22Rv1 (cell line): ENCODE measurements at regions not wholly inside any gene's neighbourhood (a gene's known extent, or its start where the extent isn't known, plus 50 kb on each side); places are given as distances from the start of the nearest gene placed in this dataset.

Source experiments
- ZFX ChIP-seq: fragments of 450-650 bp; IDR thresholded peaks from 2 replicates; pipeline ENCODE4 v1.6.1; 2017; ENCODE audit warnings: antibody characterized with exemption, borderline replicate concordance
- TF ChIP-seq, protein P1 (sequence below): fragments of 450-650 bp; IDR thresholded peaks from 2 replicates; pipeline ENCODE4 v1.5.1; 2017; ENCODE audit warnings: mild to moderate bottlenecking

DNA sequence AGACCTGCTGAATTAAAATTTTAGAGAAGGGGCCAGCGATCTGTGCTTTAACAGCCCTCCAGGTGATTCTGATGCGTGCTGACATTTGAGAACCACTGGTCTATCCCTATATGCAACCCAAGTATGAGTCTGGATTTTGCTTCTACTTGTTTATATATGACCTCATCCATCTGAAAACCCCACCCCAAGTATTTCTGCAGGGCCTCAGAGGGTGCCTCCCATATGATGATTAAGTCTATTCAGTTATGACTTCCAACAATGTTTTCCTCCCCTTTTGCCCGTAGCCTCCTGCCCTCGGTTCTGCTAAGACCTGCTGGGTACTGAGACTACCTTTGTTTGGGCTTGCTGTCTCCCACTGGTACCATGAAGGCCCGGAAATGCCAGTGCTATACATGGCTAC, 376.0 kb upstream of the SMARCA2 start:
- TF ChIP-seq, protein P1, sequence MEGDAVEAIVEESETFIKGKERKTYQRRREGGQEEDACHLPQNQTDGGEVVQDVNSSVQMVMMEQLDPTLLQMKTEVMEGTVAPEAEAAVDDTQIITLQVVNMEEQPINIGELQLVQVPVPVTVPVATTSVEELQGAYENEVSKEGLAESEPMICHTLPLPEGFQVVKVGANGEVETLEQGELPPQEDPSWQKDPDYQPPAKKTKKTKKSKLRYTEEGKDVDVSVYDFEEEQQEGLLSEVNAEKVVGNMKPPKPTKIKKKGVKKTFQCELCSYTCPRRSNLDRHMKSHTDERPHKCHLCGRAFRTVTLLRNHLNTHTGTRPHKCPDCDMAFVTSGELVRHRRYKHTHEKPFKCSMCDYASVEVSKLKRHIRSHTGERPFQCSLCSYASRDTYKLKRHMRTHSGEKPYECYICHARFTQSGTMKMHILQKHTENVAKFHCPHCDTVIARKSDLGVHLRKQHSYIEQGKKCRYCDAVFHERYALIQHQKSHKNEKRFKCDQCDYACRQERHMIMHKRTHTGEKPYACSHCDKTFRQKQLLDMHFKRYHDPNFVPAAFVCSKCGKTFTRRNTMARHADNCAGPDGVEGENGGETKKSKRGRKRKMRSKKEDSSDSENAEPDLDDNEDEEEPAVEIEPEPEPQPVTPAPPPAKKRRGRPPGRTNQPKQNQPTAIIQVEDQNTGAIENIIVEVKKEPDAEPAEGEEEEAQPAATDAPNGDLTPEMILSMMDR: no peak
- TF ChIP-seq ZFX: no peak
